ENCODE measurements at regions not wholly inside any gene's neighbourhood (a gene's known extent, or its start where the extent isn't known, plus 50 kb on each side); places are given as distances from the start of the nearest gene placed in this dataset.

DNA sequence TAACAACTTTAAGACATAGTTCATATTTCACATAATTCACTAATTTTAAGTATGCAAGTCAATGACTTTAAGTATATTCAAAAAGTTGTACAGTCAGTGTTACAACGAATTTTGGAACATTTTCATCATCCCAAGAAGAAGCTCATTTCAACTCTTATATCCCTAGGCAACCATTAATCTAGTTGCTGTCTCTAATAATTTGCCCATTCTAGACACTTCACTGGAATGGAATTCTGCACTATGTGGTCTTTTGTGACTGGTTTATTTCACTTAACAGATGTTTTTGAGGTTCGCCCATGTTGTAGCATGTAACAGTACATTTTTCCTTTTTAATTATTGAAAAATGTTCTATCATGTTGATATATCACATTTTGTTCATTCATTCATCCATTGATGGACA lies 104.2 kb upstream of the SPRED1 start:
- Histone ChIP-seq H3K27ac (no peak overlapping the region), H3K4me3 (no peak overlapping the region)
- TF ChIP-seq EZH2 (IDR thresholded peaks at IDR 0.05) (no peak), POLR2AphosphoS5 (IDR thresholded peaks at IDR 0.05; ENCODE audit: borderline replicate concordance, low read depth, low read length) (no peak), FOXP2 (optimal IDR thresholded peaks at IDR 0.05; ENCODE audit: control extremely low read depth, extremely low read length, insufficient read depth) (no peak)

DNA sequence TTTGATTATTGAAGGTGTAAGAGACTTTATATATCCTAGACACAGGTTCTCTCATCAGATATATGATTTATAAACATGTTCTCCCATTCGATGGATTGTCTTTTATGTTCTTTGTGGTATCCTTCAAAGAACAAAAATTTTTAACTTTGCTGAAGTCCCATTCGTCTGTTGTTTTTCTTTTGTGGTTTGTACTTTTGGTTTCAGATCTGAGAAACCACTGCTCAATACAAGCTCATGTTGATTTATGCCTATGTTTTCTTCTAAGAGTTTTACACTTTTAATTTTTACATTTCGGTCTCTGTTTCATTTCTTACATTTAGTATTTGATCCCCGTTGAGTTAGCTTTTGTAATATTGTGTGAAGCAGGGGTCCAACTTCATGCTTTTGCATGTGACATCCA lies 103.3 kb upstream of the SPRED1 start:
- DNase-seq (ENCODE audit: low read depth, low spot score) = no peak
- Histone ChIP-seq H3K4me3 (no peak overlapping the region), H3K36me3 (ENCODE audit: insufficient read depth, low read length) (no peaks in the 10 kb centered on the region), H3K9me3 (ENCODE audit: low read depth, low read length) (peaks cover 5% of the 10 kb centered on the region; the same call in 1 of the 2 replicates), H3K9ac (ENCODE audit: insufficient read length) (no peak overlapping the region), H3K27ac (no peak overlapping the region)
- TF ChIP-seq POLR2AphosphoS5 (IDR thresholded peaks at IDR 0.05; ENCODE audit: borderline replicate concordance, low read depth, low read length) (no peak), FOXP2 (optimal IDR thresholded peaks at IDR 0.05; ENCODE audit: control extremely low read depth, extremely low read length, insufficient read depth) (no peak), EZH2 (IDR thresholded peaks at IDR 0.05) (no peak)

More for the DNA sequence above, 104.2 kb upstream of the SPRED1 start:
- no peak overlapping the region for H3K9ac ChIP-seq (ENCODE audit: insufficient read length)
- no peak for DNase-seq (ENCODE audit: low read depth, low spot score)
- H3K36me3 ChIP-seq (ENCODE audit: insufficient read depth, low read length) = no peaks in the 10 kb centered on the region
- H3K9me3 ChIP-seq (ENCODE audit: low read depth, low read length) = peaks cover 5% of the 10 kb centered on the region; the same call in 1 of the 2 replicates

DNA sequence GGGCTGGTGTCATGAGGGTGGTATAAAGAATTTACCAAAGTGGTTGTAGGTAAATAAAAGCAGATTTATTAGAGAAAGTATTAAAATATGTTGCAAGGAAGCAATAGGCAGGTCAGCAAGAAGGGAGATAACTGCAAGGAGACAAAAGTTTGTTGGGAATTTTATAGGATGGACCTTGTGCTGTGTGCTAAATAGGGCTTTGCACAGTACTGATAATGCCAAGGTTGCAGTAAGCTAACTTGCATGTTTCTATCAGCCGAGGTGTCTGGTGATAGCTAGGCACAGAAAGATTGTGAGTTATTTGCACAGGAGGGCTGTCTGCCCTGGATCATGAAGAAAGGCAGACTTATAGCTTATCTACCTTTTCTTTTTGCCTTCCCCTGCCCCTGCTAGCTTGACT lies 102.5 kb upstream of the SPRED1 start:
- Histone ChIP-seq H3K36me3 (ENCODE audit: insufficient read depth, low read length) (no peaks in the 10 kb centered on the region), H3K4me3 (no peak overlapping the region), H3K27ac (no peak overlapping the region), H3K9me3 (ENCODE audit: low read depth, low read length) (peaks cover 5% of the 10 kb centered on the region; the same call in 1 of the 2 replicates), H3K9ac (ENCODE audit: insufficient read length) (no peak overlapping the region)
- DNase-seq (ENCODE audit: low read depth, low spot score) = no peak
- TF ChIP-seq FOXP2 (optimal IDR thresholded peaks at IDR 0.05; ENCODE audit: control extremely low read depth, extremely low read length, insufficient read depth) (no peak), EZH2 (IDR thresholded peaks at IDR 0.05) (no peak), POLR2AphosphoS5 (IDR thresholded peaks at IDR 0.05; ENCODE audit: borderline replicate concordance, low read depth, low read length) (no peak)

DNA sequence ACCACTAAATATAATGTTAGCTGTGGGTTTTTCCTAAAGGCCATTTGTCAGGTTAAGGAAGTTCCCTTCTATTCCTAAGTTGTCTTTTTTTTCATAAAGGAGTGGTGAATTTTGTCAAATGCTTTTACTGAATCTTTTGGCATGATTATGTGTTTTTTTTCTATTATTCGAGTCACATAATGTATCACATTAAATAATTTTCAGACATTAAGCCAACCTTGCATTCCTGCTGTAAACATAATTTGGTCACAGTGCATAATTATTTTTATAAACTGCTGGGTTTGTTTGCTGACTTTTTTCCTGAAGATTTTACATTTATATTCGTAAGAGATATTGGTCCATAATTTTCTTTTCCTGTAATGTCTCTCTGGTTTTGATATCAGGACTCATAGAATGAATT lies 101.8 kb upstream of the SPRED1 start:
- TF ChIP-seq FOXP2 (optimal IDR thresholded peaks at IDR 0.05; ENCODE audit: control extremely low read depth, extremely low read length, insufficient read depth) = no peak
- no peak for TF ChIP-seq POLR2AphosphoS5 (IDR thresholded peaks at IDR 0.05; ENCODE audit: borderline replicate concordance, low read depth, low read length)
- TF ChIP-seq EZH2 (IDR thresholded peaks at IDR 0.05) = no peak
- H3K4me3 ChIP-seq = no peak overlapping the region
- H3K27ac ChIP-seq = no peak overlapping the region
- DNase-seq (ENCODE audit: low read depth, low spot score) = no peak
- peaks cover 5% of the 10 kb centered on the region; the same call in 1 of the 2 replicates for H3K9me3 ChIP-seq (ENCODE audit: low read depth, low read length)
- no peak overlapping the region for H3K9ac ChIP-seq (ENCODE audit: insufficient read length)
- no peaks in the 10 kb centered on the region for H3K36me3 ChIP-seq (ENCODE audit: insufficient read depth, low read length)

DNA sequence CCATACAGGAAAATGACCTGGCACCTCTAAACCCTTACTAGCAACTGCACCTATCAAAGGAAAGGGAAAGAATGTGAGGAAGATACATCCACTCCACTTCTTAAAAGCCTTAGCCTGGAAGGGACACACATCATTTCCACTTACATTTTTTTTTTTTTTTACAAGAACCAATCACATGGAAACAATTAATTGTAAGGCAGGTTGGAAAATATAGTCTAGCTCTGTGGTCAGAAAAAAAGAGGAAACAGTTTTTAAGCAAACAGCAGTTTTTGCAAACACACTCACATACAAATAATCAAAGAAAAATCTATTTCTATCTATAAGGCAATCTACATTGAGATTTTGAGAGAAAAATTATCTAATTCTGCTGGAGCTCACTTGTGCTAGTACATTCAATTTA lies 98.9 kb upstream of the SPRED1 start:
- H3K9me3 ChIP-seq (ENCODE audit: low read depth, low read length) = peaks cover 5% of the 10 kb centered on the region; the same call in 1 of the 2 replicates
- DNase-seq (ENCODE audit: low read depth, low spot score) = no peak
- H3K9ac ChIP-seq (ENCODE audit: insufficient read length) = no peak overlapping the region
- no peak for TF ChIP-seq POLR2AphosphoS5 (IDR thresholded peaks at IDR 0.05; ENCODE audit: borderline replicate concordance, low read depth, low read length)
- TF ChIP-seq EZH2 (IDR thresholded peaks at IDR 0.05) = no peak
- TF ChIP-seq FOXP2 (optimal IDR thresholded peaks at IDR 0.05; ENCODE audit: control extremely low read depth, extremely low read length, insufficient read depth) = no peak
- no peak overlapping the region for H3K4me3 ChIP-seq
- H3K36me3 ChIP-seq (ENCODE audit: insufficient read depth, low read length) = no peaks in the 10 kb centered on the region
- H3K27ac ChIP-seq = no peak overlapping the region

DNA sequence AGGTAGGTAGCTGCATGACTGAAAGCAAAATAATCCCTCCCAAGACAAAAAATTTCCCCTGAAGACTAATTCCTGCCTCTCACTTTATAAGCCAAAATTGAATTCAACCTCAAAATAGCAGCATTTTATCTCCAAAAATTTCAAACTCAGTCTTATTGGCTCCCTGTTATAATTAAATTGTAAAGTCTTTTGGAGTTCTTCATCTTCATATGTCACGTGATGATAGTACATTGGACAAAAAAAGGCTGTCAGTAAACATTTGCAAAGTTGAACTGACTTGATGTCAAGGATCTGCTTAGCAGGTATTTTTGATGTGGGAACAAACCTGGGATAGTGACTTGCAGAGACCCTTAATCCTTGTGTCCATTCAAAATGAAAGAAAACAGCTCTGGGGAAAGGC lies 98.4 kb upstream of the SPRED1 start:
- Histone ChIP-seq H3K4me3 (no peak overlapping the region), H3K27ac (no peak overlapping the region), H3K36me3 (ENCODE audit: insufficient read depth, low read length) (no peaks in the 10 kb centered on the region), H3K9ac (ENCODE audit: insufficient read length) (no peak overlapping the region), H3K9me3 (ENCODE audit: low read depth, low read length) (peaks cover 5% of the 10 kb centered on the region; the same call in 1 of the 2 replicates)
- no peak for DNase-seq (ENCODE audit: low read depth, low spot score)
- TF ChIP-seq POLR2AphosphoS5 (IDR thresholded peaks at IDR 0.05; ENCODE audit: borderline replicate concordance, low read depth, low read length) (no peak), FOXP2 (optimal IDR thresholded peaks at IDR 0.05; ENCODE audit: control extremely low read depth, extremely low read length, insufficient read depth) (no peak), EZH2 (IDR thresholded peaks at IDR 0.05) (no peak)

DNA sequence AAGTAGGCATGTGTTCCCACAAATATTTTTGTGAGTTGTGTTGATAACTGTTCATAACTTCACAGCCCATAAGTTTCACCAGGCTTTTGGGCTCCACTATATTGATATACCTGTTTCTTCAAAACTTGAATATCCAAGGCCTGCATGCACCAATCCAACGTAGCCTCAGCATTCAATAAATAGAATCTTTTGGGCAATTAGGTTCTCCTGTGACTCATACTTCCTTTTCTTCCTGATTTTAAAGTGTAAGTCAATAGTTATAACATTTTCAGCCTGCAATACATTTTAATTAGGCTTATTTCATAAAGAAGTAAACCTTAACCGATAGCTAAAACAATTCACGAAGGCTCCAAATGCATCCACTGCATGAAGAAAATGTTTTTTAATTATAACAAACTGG lies 97.8 kb upstream of the SPRED1 start:
- H3K4me3 ChIP-seq = no peak overlapping the region
- no peaks in the 10 kb centered on the region for H3K36me3 ChIP-seq (ENCODE audit: insufficient read depth, low read length)
- H3K27ac ChIP-seq = no peak overlapping the region
- no peak overlapping the region for H3K9ac ChIP-seq (ENCODE audit: insufficient read length)
- no peak for DNase-seq (ENCODE audit: low read depth, low spot score)
- TF ChIP-seq EZH2 (IDR thresholded peaks at IDR 0.05) (no peak), POLR2AphosphoS5 (IDR thresholded peaks at IDR 0.05; ENCODE audit: borderline replicate concordance, low read depth, low read length) (no peak), FOXP2 (optimal IDR thresholded peaks at IDR 0.05; ENCODE audit: control extremely low read depth, extremely low read length, insufficient read depth) (no peak)
- peaks cover 5% of the 10 kb centered on the region; the same call in 1 of the 2 replicates for H3K9me3 ChIP-seq (ENCODE audit: low read depth, low read length)

DNA sequence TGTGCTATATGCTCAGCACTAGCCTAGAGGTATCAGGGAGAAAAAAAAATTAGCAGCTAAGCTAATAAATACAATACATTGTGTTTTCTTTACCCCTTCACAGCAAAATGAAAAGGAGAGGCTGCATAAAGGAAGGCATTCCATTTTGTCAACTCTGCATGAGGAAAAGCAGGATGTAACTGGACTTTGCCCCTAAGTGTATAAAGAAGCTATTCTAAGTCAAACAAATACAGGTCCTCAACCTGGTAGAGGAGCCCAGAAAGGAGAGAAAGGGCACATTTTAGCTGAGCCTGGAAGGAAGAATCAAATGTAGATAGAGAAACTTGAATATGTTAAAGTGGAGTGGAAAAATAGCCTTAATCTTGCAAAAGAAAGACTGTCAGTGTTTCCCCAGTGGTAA lies 89.0 kb upstream of the SPRED1 start:
- H3K9ac ChIP-seq (ENCODE audit: insufficient read length) = no peak overlapping the region
- H3K9me3 ChIP-seq (ENCODE audit: low read depth, low read length) = no peaks in the 10 kb centered on the region
- no peak overlapping the region for H3K4me3 ChIP-seq
- H3K36me3 ChIP-seq (ENCODE audit: insufficient read depth, low read length) = no peaks in the 10 kb centered on the region
- TF ChIP-seq POLR2AphosphoS5 (IDR thresholded peaks at IDR 0.05; ENCODE audit: borderline replicate concordance, low read depth, low read length) (no peak), EZH2 (IDR thresholded peaks at IDR 0.05) (no peak), FOXP2 (optimal IDR thresholded peaks at IDR 0.05; ENCODE audit: control extremely low read depth, extremely low read length, insufficient read depth) (no peak)
- H3K27ac ChIP-seq = no peak overlapping the region
- DNase-seq (ENCODE audit: low read depth, low spot score) = no peak

DNA sequence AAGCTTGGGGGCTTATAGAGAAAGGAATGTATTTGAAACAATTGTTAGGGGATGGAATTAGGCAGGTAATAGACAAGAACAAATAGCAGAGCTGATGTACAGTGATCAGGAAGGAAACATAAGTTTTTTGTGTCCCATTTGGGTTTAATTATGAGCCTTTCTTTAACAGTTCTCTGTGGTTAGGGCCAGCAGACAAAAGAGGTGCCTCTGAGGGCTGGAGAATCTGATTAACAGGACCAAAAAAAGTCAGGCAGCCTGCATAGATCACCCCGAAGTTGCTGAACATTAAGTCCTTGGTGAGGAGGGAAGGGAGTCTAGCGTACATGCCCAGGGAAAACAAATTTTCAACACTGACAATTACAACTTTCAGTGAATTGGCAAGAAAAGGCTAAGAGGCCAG lies 88.6 kb upstream of the SPRED1 start:
- Histone ChIP-seq H3K9ac (ENCODE audit: insufficient read length) (no peak overlapping the region), H3K27ac (no peak overlapping the region), H3K4me3 (no peak overlapping the region), H3K36me3 (ENCODE audit: insufficient read depth, low read length) (no peaks in the 10 kb centered on the region), H3K9me3 (ENCODE audit: low read depth, low read length) (no peaks in the 10 kb centered on the region)
- no peak for DNase-seq (ENCODE audit: low read depth, low spot score)
- TF ChIP-seq POLR2AphosphoS5 (IDR thresholded peaks at IDR 0.05; ENCODE audit: borderline replicate concordance, low read depth, low read length) = no peak
- TF ChIP-seq EZH2 (IDR thresholded peaks at IDR 0.05) = no peak
- TF ChIP-seq FOXP2 (optimal IDR thresholded peaks at IDR 0.05; ENCODE audit: control extremely low read depth, extremely low read length, insufficient read depth) = no peak
